GM23338 (cell line): ENCODE measurements at regions not wholly inside any gene's neighbourhood (a gene's known extent, or its start where the extent isn't known, plus 50 kb on each side); places are given as distances from the start of the nearest gene placed in this dataset.

Source experiments
- ATAC-seq: fragments of 200-7000 bp; cut with Tn5 transposase; 3 replicates; pipeline ENCODE4 v1.9.1; 2020
- DNase-seq: peaks from one replicate; pipeline ENCODE4 v3.0.0-alpha.2; 2015; ENCODE audit warnings: low spot score
- H2AFZ ChIP-seq: fragments of 200-600 bp; sonication (generic); 2 replicates; pipeline ENCODE4 v1.8.0; 2016; ENCODE audit warnings: antibody characterized with exemption, mild to moderate bottlenecking, moderate library complexity
- H3F3A ChIP-seq: fragments of 200-600 bp; sonication (generic); replicated peaks from 2 replicates; pipeline ENCODE4 v1.8.0; 2017; ENCODE audit warnings: antibody characterized with exemption, mixed run types, low read depth
- H3K27ac ChIP-seq: fragments of 200-600 bp; sonication (generic); 2 replicates; pipeline ENCODE4 v1.6.1; 2016; ENCODE audit warnings: low read depth
- H3K27me3 ChIP-seq: fragments of 200-600 bp; sonication (generic); 2 replicates; pipeline ENCODE4 v1.8.0; 2016; ENCODE audit warnings: mild to moderate bottlenecking, mixed run types, moderate library complexity; ENCODE audit not compliant: insufficient read depth
- H3K36me3 ChIP-seq: fragments of 200-600 bp; sonication (generic); 2 replicates; pipeline ENCODE4 v1.8.0; 2016; ENCODE audit warnings: mild to moderate bottlenecking; ENCODE audit not compliant: insufficient read depth
- H3K4me1 ChIP-seq: fragments of 200-600 bp; sonication (generic); 2 replicates; pipeline ENCODE4 v1.8.0; 2016; ENCODE audit warnings: mild to moderate bottlenecking, moderate library complexity; ENCODE audit not compliant: insufficient read depth
- H3K4me2 ChIP-seq: fragments of 200-600 bp; sonication (generic); 2 replicates; pipeline ENCODE4 v1.7.1; 2017; ENCODE audit warnings: mixed run types
- H3K4me3 ChIP-seq: fragments of 200-600 bp; sonication (generic); 2 replicates; pipeline ENCODE4 v1.6.1; 2016; ENCODE audit warnings: mixed run types
- H3K79me2 ChIP-seq: fragments of 200-600 bp; sonication (generic); replicated peaks from 2 replicates; pipeline ENCODE4 v1.8.0; 2017; ENCODE audit warnings: mild to moderate bottlenecking; ENCODE audit not compliant: insufficient read depth
- H3K9me2 ChIP-seq: fragments of 200-600 bp; sonication (generic); 2 replicates; pipeline ENCODE4 v1.8.0; 2017; ENCODE audit not compliant: insufficient read depth
- H4K20me1 ChIP-seq: fragments of 200-600 bp; sonication (generic); replicated peaks from 2 replicates; pipeline ENCODE4 v1.8.0; 2017; ENCODE audit warnings: mild to moderate bottlenecking; ENCODE audit not compliant: insufficient read depth
- H3K27ac Mint-ChIP-seq: 2 replicates; pipeline ENCODE4 v1.8.0; 2020; ENCODE audit warnings: inconsistent platforms, mild to moderate bottlenecking, moderate library complexity, mixed read lengths
- H3K27me3 Mint-ChIP-seq: 3 replicates; pipeline ENCODE4 v1.8.0; 2022; ENCODE audit warnings: low read depth, mild to moderate bottlenecking, moderate library complexity, mixed read lengths, inconsistent platforms; ENCODE audit not compliant: insufficient read depth, poor library complexity
- H3K36me3 Mint-ChIP-seq: 3 replicates; pipeline ENCODE4 v1.8.0; 2021; ENCODE audit warnings: low read depth, mild to moderate bottlenecking, inconsistent platforms, moderate library complexity, mixed read lengths
- H3K4me1 Mint-ChIP-seq: 3 replicates; pipeline ENCODE4 v1.8.0; 2020; ENCODE audit warnings: mild to moderate bottlenecking, inconsistent platforms, mixed read lengths
- H3K4me3 Mint-ChIP-seq: 3 replicates; pipeline ENCODE4 v1.8.0; 2021; ENCODE audit warnings: moderate library complexity, mild to moderate bottlenecking, inconsistent platforms, mixed read lengths
- H3K9me3 Mint-ChIP-seq: 3 replicates; pipeline ENCODE4 v1.8.0; 2020; ENCODE audit warnings: moderate library complexity, mild to moderate bottlenecking, inconsistent platforms, mixed read lengths
- CREB1 ChIP-seq: fragments of 250-450 bp; sonication (Bioruptor Pico); IDR thresholded peaks from 2 replicates; pipeline ENCODE4 v1.5.0; 2020; ENCODE audit warnings: low read depth, mild to moderate bottlenecking, moderate library complexity
- ETS1 ChIP-seq: IDR thresholded peaks from 2 replicates; pipeline ENCODE4 v1.6.1; 2016; ENCODE audit warnings: antibody characterized with exemption
- EZH2 ChIP-seq: fragments of 200-600 bp; sonication (generic); IDR thresholded peaks from one replicate; pipeline ENCODE4 v1.8.0; 2017; ENCODE audit warnings: antibody characterized with exemption, mild to moderate bottlenecking, low read depth; ENCODE audit not compliant: unreplicated experiment
- EZH2phosphoT487 ChIP-seq: fragments of 200-600 bp; sonication (generic); IDR thresholded peaks from one replicate; pipeline ENCODE4 v1.8.1; 2018; ENCODE audit warnings: antibody characterized with exemption; ENCODE audit not compliant: unreplicated experiment
- JUNB ChIP-seq: IDR thresholded peaks from one replicate; pipeline ENCODE4 v1.6.1; 2016; ENCODE audit warnings: antibody characterized with exemption; ENCODE audit not compliant: unreplicated experiment
- NANOG ChIP-seq: IDR thresholded peaks from 2 replicates; pipeline ENCODE4 v1.6.1; 2016; ENCODE audit warnings: antibody characterized with exemption, borderline replicate concordance
- POLR2AphosphoS5 ChIP-seq: IDR thresholded peaks from 2 replicates; pipeline ENCODE4 v1.6.1; 2016; ENCODE audit warnings: antibody characterized with exemption, low read depth
- REST ChIP-seq: IDR thresholded peaks from one replicate; pipeline ENCODE4 v1.6.1; 2018; ENCODE audit warnings: antibody characterized with exemption; ENCODE audit not compliant: unreplicated experiment
- STAT1 ChIP-seq: IDR thresholded peaks from one replicate; pipeline ENCODE4 v1.6.1; 2016; ENCODE audit warnings: antibody characterized with exemption; ENCODE audit not compliant: unreplicated experiment
- ZNF114 ChIP-seq: fragments of 250-450 bp; sonication (Bioruptor Pico); IDR thresholded peaks from 2 replicates; pipeline ENCODE4 v1.5.0; 2020; ENCODE audit warnings: mild to moderate bottlenecking, moderate library complexity
- ZNF331 ChIP-seq: fragments of 250-450 bp; sonication (Bioruptor Pico); IDR thresholded peaks from 2 replicates; pipeline ENCODE4 v1.5.0; 2020; ENCODE audit warnings: low read depth, mild to moderate bottlenecking, moderate library complexity
- ZNF462 ChIP-seq: fragments of 250-450 bp; sonication (Bioruptor Pico); IDR thresholded peaks from 2 replicates; pipeline ENCODE4 v1.5.0; 2020; ENCODE audit warnings: mild to moderate bottlenecking, moderate library complexity
- TF ChIP-seq, protein P1 (sequence below), 2 experiments: fragments of 200-600 bp in 1 of 2; sonication (generic) in 1 of 2; conservative IDR thresholded peaks; 2 replicates each; pipeline versions ENCODE4 v1.5.1 to v1.6.1; 2016 to 2017; ENCODE audit warnings: antibody characterized with exemption in 2 of 2, low read depth in 2 of 2, mild to moderate bottlenecking in 2 of 2, moderate library complexity in 1 of 2

DNA sequence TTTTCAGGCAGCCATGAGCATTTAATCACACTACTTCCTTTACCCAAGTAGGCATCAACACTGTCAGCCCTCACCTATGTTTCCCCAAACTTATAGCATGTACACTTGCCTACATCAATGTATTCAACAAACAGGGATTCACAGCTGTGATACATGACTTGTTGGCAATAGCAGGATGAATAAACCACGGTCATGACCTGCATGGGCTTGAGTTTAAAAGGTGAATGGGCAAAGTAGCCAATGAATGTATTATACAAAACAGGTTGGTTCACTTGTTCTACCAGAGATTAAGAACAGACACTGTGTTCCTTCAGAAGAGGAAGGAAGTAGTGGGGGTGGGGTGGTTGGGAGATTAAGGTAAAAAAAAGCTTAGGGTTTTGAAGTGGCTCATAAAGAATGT, 861.9 kb upstream of the SEMA6D start:
- no peaks in the 10 kb centered on the region for H4K20me1 ChIP-seq
- no peak overlapping the region for H3K27ac ChIP-seq
- no peak overlapping the region for H3K4me3 Mint-ChIP-seq
- no peaks in the 10 kb centered on the region for H3K36me3 ChIP-seq
- peaks cover 39% of the 10 kb centered on the region for H3K9me3 Mint-ChIP-seq
- no peak for TF ChIP-seq JUNB
- no peak for TF ChIP-seq EZH2
- TF ChIP-seq ETS1 = no peak
- no peak for TF ChIP-seq ZNF462 (CRISPR knock-in tag)
- TF ChIP-seq ZNF331 (CRISPR knock-in tag) = no peak
- no peak for TF ChIP-seq POLR2AphosphoS5
- no peak for TF ChIP-seq EZH2phosphoT487
- no peak for TF ChIP-seq CREB1 (CRISPR knock-in tag)
- no peak for TF ChIP-seq ZNF114 (CRISPR knock-in tag)
- no peak for TF ChIP-seq STAT1
- TF ChIP-seq NANOG = no peak
- TF ChIP-seq, protein P1, sequence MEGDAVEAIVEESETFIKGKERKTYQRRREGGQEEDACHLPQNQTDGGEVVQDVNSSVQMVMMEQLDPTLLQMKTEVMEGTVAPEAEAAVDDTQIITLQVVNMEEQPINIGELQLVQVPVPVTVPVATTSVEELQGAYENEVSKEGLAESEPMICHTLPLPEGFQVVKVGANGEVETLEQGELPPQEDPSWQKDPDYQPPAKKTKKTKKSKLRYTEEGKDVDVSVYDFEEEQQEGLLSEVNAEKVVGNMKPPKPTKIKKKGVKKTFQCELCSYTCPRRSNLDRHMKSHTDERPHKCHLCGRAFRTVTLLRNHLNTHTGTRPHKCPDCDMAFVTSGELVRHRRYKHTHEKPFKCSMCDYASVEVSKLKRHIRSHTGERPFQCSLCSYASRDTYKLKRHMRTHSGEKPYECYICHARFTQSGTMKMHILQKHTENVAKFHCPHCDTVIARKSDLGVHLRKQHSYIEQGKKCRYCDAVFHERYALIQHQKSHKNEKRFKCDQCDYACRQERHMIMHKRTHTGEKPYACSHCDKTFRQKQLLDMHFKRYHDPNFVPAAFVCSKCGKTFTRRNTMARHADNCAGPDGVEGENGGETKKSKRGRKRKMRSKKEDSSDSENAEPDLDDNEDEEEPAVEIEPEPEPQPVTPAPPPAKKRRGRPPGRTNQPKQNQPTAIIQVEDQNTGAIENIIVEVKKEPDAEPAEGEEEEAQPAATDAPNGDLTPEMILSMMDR (conservative IDR thresholded peaks at IDR 0.05; ENCODE audit: low read depth in 2 of 2) = no peak
- no peak for TF ChIP-seq REST
- H3K4me3 ChIP-seq = no peak overlapping the region
- H3K4me1 Mint-ChIP-seq = peaks cover 11% of the 10 kb centered on the region; the same call in 1 of the 3 replicates
- H3K27me3 ChIP-seq = no peaks in the 10 kb centered on the region
- H3K36me3 Mint-ChIP-seq = no peaks in the 10 kb centered on the region
- H3K79me2 ChIP-seq = no peaks in the 10 kb centered on the region
- no peaks in the 10 kb centered on the region for H3K4me1 ChIP-seq
- H3K9me2 ChIP-seq = peaks cover 9% of the 10 kb centered on the region; the same call in 1 of the 2 replicates
- no peak for ATAC-seq
- H3K27ac Mint-ChIP-seq = no peak overlapping the region
- H3F3A ChIP-seq = no peaks in the 10 kb centered on the region
- no peak overlapping the region for H2AFZ ChIP-seq
- no peak for DNase-seq
- peaks cover 2% of the 10 kb centered on the region for H3K27me3 Mint-ChIP-seq
- no peak overlapping the region for H3K4me2 ChIP-seq
